ENCODE measurements at regions not wholly inside any gene's neighbourhood (a gene's known extent, or its start where the extent isn't known, plus 50 kb on each side); places are given as distances from the start of the nearest gene placed in this dataset. TPM values are rescaled to one million over a fixed set of nuclear protein-coding genes. Genes with fewer than 3 reads are reported as not detected.
"Not testable (repeated sequence)": the region's sequence is repeated elsewhere in the genome, so short reads cannot be mapped to it uniquely, and the experiment has no call there.

- DNase-seq (ENCODE audit: insufficient read length, low spot score, missing footprints); H3K4me3 ChIP-seq (ENCODE audit: insufficient read depth, low read length); H3K27me3 ChIP-seq (ENCODE audit: insufficient read depth, low read length); H3K36me3 ChIP-seq (ENCODE audit: insufficient read depth, low read length); H3K9me3 ChIP-seq (ENCODE audit: low read depth, low read length); H3K4me2 ChIP-seq (ENCODE audit: insufficient read depth, low read length); H3K27ac ChIP-seq (ENCODE audit: low read depth, low read length); H3K4me1 ChIP-seq (ENCODE audit: insufficient read depth, low read length); H4K20me1 ChIP-seq (ENCODE audit: insufficient read depth, low read length); H3K79me2 ChIP-seq (ENCODE audit: insufficient read depth, low read length); H2AFZ ChIP-seq (ENCODE audit: low read length): not testable (repeated sequence)
These were observed 213.1 kb downstream of the ANKRD30BL start for GRCh38 chr2:131948641-131949040.

GRCh38 chr2:131923287-131923686 is 238.5 kb downstream of the ANKRD30BL start:
- not testable (repeated sequence) for H3K27me3 ChIP-seq (ENCODE audit: insufficient read depth, low read length); H3K79me2 ChIP-seq (ENCODE audit: insufficient read depth, low read length); DNase-seq (ENCODE audit: insufficient read length, low spot score, missing footprints); H3K4me3 ChIP-seq (ENCODE audit: insufficient read depth, low read length); H3K4me2 ChIP-seq (ENCODE audit: insufficient read depth, low read length); H3K36me3 ChIP-seq (ENCODE audit: insufficient read depth, low read length); H3K27ac ChIP-seq (ENCODE audit: low read depth, low read length); H3K9me3 ChIP-seq (ENCODE audit: low read depth, low read length); H3K4me1 ChIP-seq (ENCODE audit: insufficient read depth, low read length); H4K20me1 ChIP-seq (ENCODE audit: insufficient read depth, low read length); H2AFZ ChIP-seq (ENCODE audit: low read length)

- not testable (repeated sequence) for H3K27ac ChIP-seq (ENCODE audit: low read depth, low read length); DNase-seq (ENCODE audit: insufficient read length, low spot score, missing footprints); H3K9me3 ChIP-seq (ENCODE audit: low read depth, low read length); H2AFZ ChIP-seq (ENCODE audit: low read length); H3K79me2 ChIP-seq (ENCODE audit: insufficient read depth, low read length); H3K36me3 ChIP-seq (ENCODE audit: insufficient read depth, low read length); H3K27me3 ChIP-seq (ENCODE audit: insufficient read depth, low read length); H4K20me1 ChIP-seq (ENCODE audit: insufficient read depth, low read length); H3K4me1 ChIP-seq (ENCODE audit: insufficient read depth, low read length); H3K4me2 ChIP-seq (ENCODE audit: insufficient read depth, low read length); H3K4me3 ChIP-seq (ENCODE audit: insufficient read depth, low read length)
These were observed 238.9 kb downstream of the ANKRD30BL start for GRCh38 chr2:131922854-131923253.

Small RNA genes lying in the stretch of these regions (small RNA-seq; reads per million reads assigned to genes)
- not detected for gene AC093787.1

Measured in osteoblast (primary cell).